Lung (tissue), 11 donors: ENCODE measurements at regions not wholly inside any gene's neighbourhood (a gene's known extent, or its start where the extent isn't known, plus 50 kb on each side); places are given as distances from the start of the nearest gene placed in this dataset.

ENCODE experiments used
- ATAC-seq: fragments of 200-7000 bp; cut with Tn5 transposase; one replicate; pipeline ENCODE4 v1.9.1; 2020; ENCODE audit warnings: moderate number of reproducible peaks; ENCODE audit not compliant: insufficient read depth, low FRiP score
- DNase-seq, 3 donors: peaks; one replicate each; pipeline ENCODE4 v3.0.0-alpha.2; 2013 to 2017
- H3K27ac ChIP-seq, 2 donors: one replicate each; pipeline ENCODE4 v1.5.1; 2013; ENCODE audit warnings: mild to moderate bottlenecking in 2 of 2, moderate library complexity in 2 of 2, control low read depth in 1 of 2, inconsistent platforms in 1 of 2, low read depth in 1 of 2, low read length in 1 of 2
- H3K27me3 ChIP-seq, 3 donors: one replicate each; pipeline ENCODE4 v1.5.1; 2013; ENCODE audit warnings: low read length in 2 of 3; ENCODE audit not compliant: control insufficient read depth in 3 of 3, insufficient read depth in 3 of 3
- H3K36me3 ChIP-seq, 4 donors: one replicate each; pipeline ENCODE4 v1.5.1; 2013; ENCODE audit warnings: low read length in 4 of 4, mild to moderate bottlenecking in 1 of 4, moderate library complexity in 1 of 4; ENCODE audit not compliant: control insufficient read depth in 4 of 4, insufficient read depth in 4 of 4
- H3K4me1 ChIP-seq, 5 donors: one replicate each; pipeline ENCODE4 v1.5.1; 2013; ENCODE audit warnings: low read length in 5 of 5, mild to moderate bottlenecking in 2 of 5, moderate library complexity in 1 of 5; ENCODE audit not compliant: control insufficient read depth in 5 of 5, insufficient read depth in 5 of 5
- H3K4me3 ChIP-seq: one replicate; pipeline ENCODE4 v1.5.1; 2013; ENCODE audit warnings: mild to moderate bottlenecking, control low read depth, moderate library complexity
- H3K9ac ChIP-seq, 2 donors: one replicate each; pipeline ENCODE4 v1.5.1; 2013; ENCODE audit warnings: low read length in 2 of 2, control low read depth in 1 of 2; ENCODE audit not compliant: insufficient read depth in 1 of 2
- H3K9me3 ChIP-seq, 4 donors: one replicate each; pipeline ENCODE4 v1.5.1; 2013; ENCODE audit warnings: low read length in 3 of 4, mild to moderate bottlenecking in 1 of 4, moderate library complexity in 1 of 4; ENCODE audit not compliant: control insufficient read depth in 4 of 4, insufficient read depth in 3 of 4
- CTCF ChIP-seq: IDR thresholded peaks from 2 replicates; pipeline ENCODE4 v1.5.1; 2012; ENCODE audit warnings: mild to moderate bottlenecking; ENCODE audit errors: control extremely low read depth, extremely low read depth
- WGBS, 2 donors: extraction: QIAGEN DNeasy Blood & Tissue Kit; methylation state at CpG; one replicate each; pipeline ENCODE4 v1.1.7; 2013; 5-methylcytosine and 5-hydroxymethylcytosine counted together
- donor health status: control.
- donor health status: control.
- donor health status: Bipolar disorder and iron deficiency.
- donor health status: healthy.
- donor health status: DM: yes; HTN: yes; CAD: no.

DNA sequence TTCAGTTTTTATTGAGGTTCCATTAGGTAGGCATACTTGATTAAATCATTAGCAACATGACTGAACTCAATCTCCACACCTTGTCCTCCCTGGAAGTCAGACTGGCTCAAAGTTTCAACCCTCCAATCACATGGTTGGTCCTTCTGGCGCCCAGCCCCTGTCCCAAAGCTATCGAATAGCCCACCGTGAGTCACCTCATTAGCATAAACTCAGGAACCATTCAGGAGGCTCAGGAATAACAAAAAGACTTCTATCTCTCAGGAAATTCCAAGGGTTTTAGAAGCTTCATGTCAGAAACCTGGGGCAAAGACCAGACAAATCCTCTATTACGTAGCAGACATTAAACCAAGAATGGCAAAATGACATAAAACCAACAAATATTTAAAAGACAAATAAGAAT, 78.6 kb downstream of the RGS2 start:
- no peak overlapping the region for H3K27ac ChIP-seq
- no peak overlapping the region for H3K4me3 ChIP-seq
- no peaks in the 10 kb centered on the region for H3K36me3 ChIP-seq
- H3K27me3 ChIP-seq = no peaks in the 10 kb centered on the region
- no peak overlapping the region for H3K9ac ChIP-seq
- no peak for DNase-seq
- no peak for ATAC-seq
- TF ChIP-seq CTCF = no peak
- no peaks in the 10 kb centered on the region for H3K9me3 ChIP-seq
- WGBS, 2 donors = 90 to 91% methylated on average over 4 of the region's 4 CpGs
- H3K4me1 ChIP-seq = no peaks in the 10 kb centered on the region

GRCh38 chr1:192888574-192888973, 79.7 kb downstream of the RGS2 start:
- Histone ChIP-seq H3K4me1 (no peaks in the 10 kb centered on the region), H3K36me3 (no peaks in the 10 kb centered on the region), H3K4me3 (no peak overlapping the region), H3K27me3 (no peaks in the 10 kb centered on the region), H3K9me3 (no peaks in the 10 kb centered on the region), H3K9ac (no peak overlapping the region), H3K27ac (no peak overlapping the region)
- no peak for TF ChIP-seq CTCF
- WGBS, 2 donors = 55 to 93% methylated on average over 3 of the region's 3 CpGs
- ATAC-seq (no peak), DNase-seq (no peak)

GRCh38 chr1:192889082-192889481, 80.2 kb downstream of the RGS2 start:
- ATAC-seq (no peak), DNase-seq (no peak)
- no peak for TF ChIP-seq CTCF
- Histone ChIP-seq H3K27ac (no peak overlapping the region), H3K9ac (no peak overlapping the region), H3K4me1 (no peaks in the 10 kb centered on the region), H3K4me3 (no peak overlapping the region), H3K27me3 (no peaks in the 10 kb centered on the region), H3K9me3 (no peaks in the 10 kb centered on the region), H3K36me3 (no peaks in the 10 kb centered on the region)
- 72 to 77% methylated on average over 4 of the region's 4 CpGs for WGBS, 2 donors

GRCh38 chr1:192890134-192890533, 81.3 kb downstream of the RGS2 start:
- H3K4me1 ChIP-seq = no peaks in the 10 kb centered on the region
- no peak for DNase-seq
- H3K27me3 ChIP-seq = no peaks in the 10 kb centered on the region
- no peak overlapping the region for H3K9ac ChIP-seq
- no peaks in the 10 kb centered on the region for H3K9me3 ChIP-seq
- H3K4me3 ChIP-seq = no peak overlapping the region
- H3K36me3 ChIP-seq = no peaks in the 10 kb centered on the region
- WGBS, 2 donors = 92 to 94% methylated on average over 3 of the region's 3 CpGs
- no peak overlapping the region for H3K27ac ChIP-seq
- ATAC-seq = no peak
- no peak for TF ChIP-seq CTCF
